ENCODE measurements at regions not wholly inside any gene's neighbourhood (a gene's known extent, or its start where the extent isn't known, plus 50 kb on each side); places are given as distances from the start of the nearest gene placed in this dataset.

DNA sequence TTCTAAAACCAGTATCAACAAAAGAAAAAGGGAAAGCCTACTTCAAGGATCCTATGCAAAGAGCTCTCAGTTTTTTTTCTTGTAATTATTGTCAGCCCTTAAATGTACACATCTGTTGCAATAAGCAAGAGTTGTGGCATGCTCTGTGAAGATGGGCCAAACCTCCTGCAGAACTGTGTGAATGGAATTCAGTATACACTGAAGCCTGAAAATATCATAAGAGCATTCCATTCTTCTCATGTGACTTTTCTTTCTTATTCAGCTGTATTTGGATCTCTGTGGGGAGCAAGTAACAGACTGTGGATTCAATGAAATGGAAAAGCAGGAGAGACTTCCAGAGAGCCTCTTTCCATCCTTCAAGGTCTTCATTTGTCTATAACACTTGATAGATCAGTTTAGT, 130.7 kb downstream of the SAMD9 start:
- Histone ChIP-seq H4K91ac (replicated peaks; ENCODE audit: insufficient read length, low read length) (no peak overlapping the region), H3K9ac (replicated peaks in 1 of 4; ENCODE audit: extremely low read depth in 1 of 4, low read depth in 3 of 4, low read length in 3 of 4) (no peak overlapping the region), H2BK5ac (ENCODE audit: low read depth, low read length) (no peak overlapping the region), H3K4me1 (replicated peaks in 1 of 4; ENCODE audit: control insufficient read depth in 3 of 4, insufficient read depth in 4 of 4, low read length in 3 of 4) (peaks cover 0 to 2% (median 0%) of the 10 kb centered on the region in 4 experiments; a peak in 1 of 7 replicates), H2BK15ac (ENCODE audit: low read length) (no peak overlapping the region), H4K20me1 (replicated peaks in 1 of 2; ENCODE audit: control insufficient read depth in 1 of 2, insufficient read depth in 2 of 2, low read length in 2 of 2) (no peaks in the 10 kb centered on the region), H4K5ac (ENCODE audit: insufficient read length, low read depth, low read length) (no peak overlapping the region), H4K8ac (ENCODE audit: extremely low read depth, insufficient read depth, low read length) (no peak overlapping the region), H3K23ac (ENCODE audit: insufficient read length) (no peak overlapping the region), H3K79me2 (ENCODE audit: control insufficient read depth in 1 of 2, insufficient read depth in 2 of 2, low read length in 2 of 2) (no peaks in the 10 kb centered on the region), H3K9me3 (ENCODE audit: insufficient read depth in 2 of 2, low read depth in 1 of 2, low read length in 1 of 2) (no peaks in the 10 kb centered on the region; a peak in 1 of 4 replicates), H2BK12ac (ENCODE audit: low read depth, low read length) (no peak overlapping the region), H2AK5ac (ENCODE audit: low read depth, low read length) (no peak overlapping the region), H3K18ac (ENCODE audit: extremely low read depth, low read length) (no peak overlapping the region), H2AFZ (ENCODE audit: low read length) (no peak overlapping the region), H3K56ac (replicated peaks; ENCODE audit: insufficient read length, low read depth, low read length) (no peak overlapping the region), H2BK120ac (replicated peaks; ENCODE audit: low read depth, low read length) (no peak overlapping the region), H3K4me3 (ENCODE audit: extremely low read depth in 1 of 4, insufficient read depth in 2 of 4, low read depth in 3 of 4, low read length in 4 of 4) (no peak overlapping the region), H3K36me3 (ENCODE audit: control insufficient read depth in 2 of 4, insufficient read depth in 4 of 4, low read length in 3 of 4) (no peaks in the 10 kb centered on the region), H3K27me3 (replicated peaks in 1 of 4; ENCODE audit: control insufficient read depth in 3 of 4, extremely low read depth in 1 of 4, insufficient read depth in 3 of 4, low read length in 3 of 4) (no peaks in the 10 kb centered on the region), H3K27ac (ENCODE audit: low read depth, low read length) (no peak overlapping the region), H3K79me1 (ENCODE audit: low read depth, low read length) (no peaks in the 10 kb centered on the region), H3K4ac (replicated peaks; ENCODE audit: insufficient read length, low read depth, low read length) (no peak overlapping the region), H2BK20ac (ENCODE audit: low read length) (no peak overlapping the region), H3K14ac (ENCODE audit: insufficient read length) (no peak overlapping the region), H3K23me2 (ENCODE audit: low read depth, low read length) (no peaks in the 10 kb centered on the region), H3K4me2 (ENCODE audit: insufficient read depth in 1 of 2, low read depth in 2 of 2, low read length in 2 of 2) (no peak overlapping the region)
- FAIRE-seq (no peak), DNase-seq (ENCODE audit: low read depth in 1 of 2, low spot score in 2 of 2) (no peak)
- ChIA-PET CTCF (ENCODE audit: partially characterized antibody) (interaction anchor here (1.0 to 4.3 kb wide), 11 partner anchors 8 to 384 kb away, joined by 3 to 20 read pairs (median 6); no protein-coding TSS in a partner anchor), POLR2A (ENCODE audit: partially characterized antibody) (interaction anchor here (1.4 kb wide), 1 partner anchor 397 kb away, joined by 3 read pairs; the partner anchor contains the start of gene FAM133B)
- TF ChIP-seq TCF12 (IDR thresholded peaks at IDR 0.05; ENCODE audit: low read depth, low read length) (no peak), CEBPB (IDR thresholded peaks at IDR 0.05; ENCODE audit: low read depth, low read length) (no peak), RBBP5 (IDR thresholded peaks at IDR 0.05; ENCODE audit: borderline replicate concordance, low read depth, low read length) (no peak)
- TF ChIP-seq, protein P1, sequence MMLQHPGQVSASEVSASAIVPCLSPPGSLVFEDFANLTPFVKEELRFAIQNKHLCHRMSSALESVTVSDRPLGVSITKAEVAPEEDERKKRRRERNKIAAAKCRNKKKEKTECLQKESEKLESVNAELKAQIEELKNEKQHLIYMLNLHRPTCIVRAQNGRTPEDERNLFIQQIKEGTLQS (IDR thresholded peaks at IDR 0.05; ENCODE audit: insufficient read depth, low read depth, low read length): no peak
